Left renal pelvis (tissue), 4 donors: ENCODE measurements at regions not wholly inside any gene's neighbourhood (a gene's known extent, or its start where the extent isn't known, plus 50 kb on each side); places are given as distances from the start of the nearest gene placed in this dataset.
"Not testable (repeated sequence)": the region's sequence is repeated elsewhere in the genome, so short reads cannot be mapped to it uniquely, and the experiment has no call there.

Source experiments
- DNase-seq, 4 donors: peaks; one replicate each; pipeline ENCODE4 v3.0.0-alpha.2; 2013; ENCODE audit warnings: low read depth in 4 of 4, low spot score in 3 of 4

GRCh38 chr1:30373471-30374399, 349.6 kb downstream of the MATN1 start:
- DNase-seq: no peak

GRCh38 chr1:30372792-30373433, 350.5 kb downstream of the MATN1 start:
- DNase-seq: no peak

GRCh38 chr1:30371888-30372791, 351.2 kb downstream of the MATN1 start:
- DNase-seq: no peak

- no peak for DNase-seq
Observed at GRCh38 chr1:30371179-30371788, 352.1 kb downstream of the MATN1 start.

- no peak for DNase-seq
Observed at GRCh38 chr1:30368651-30369240, 354.6 kb downstream of the MATN1 start.

- no peak for DNase-seq
Observed at GRCh38 chr1:30366911-30367310, 356.5 kb downstream of the MATN1 start.

GRCh38 chr1:30366199-30366598, 357.2 kb downstream of the MATN1 start:
- DNase-seq: no peak

GRCh38 chr1:30365596-30365995, 357.8 kb downstream of the MATN1 start:
- DNase-seq: no peak

- DNase-seq: no peak
Observed at GRCh38 chr1:30363031-30363430, 360.4 kb downstream of the MATN1 start.

- DNase-seq: no peak
Observed at GRCh38 chr1:30362603-30362990, 360.8 kb downstream of the MATN1 start.

GRCh38 chr1:30361890-30362602, 361.3 kb downstream of the MATN1 start:
- not testable (repeated sequence) for DNase-seq

- no peak for DNase-seq
Observed at GRCh38 chr1:30360753-30361152, 362.6 kb downstream of the MATN1 start.

GRCh38 chr1:30360281-30360680, 363.1 kb downstream of the MATN1 start:
- no peak for DNase-seq

GRCh38 chr1:30359539-30360220, 363.7 kb downstream of the MATN1 start:
- no peak for DNase-seq

GRCh38 chr1:30358500-30358899, 364.9 kb downstream of the MATN1 start:
- no peak for DNase-seq

- no peak for DNase-seq
Observed at GRCh38 chr1:30356839-30357238, 366.5 kb downstream of the MATN1 start.

GRCh38 chr1:30354410-30354809, 369.0 kb downstream of the MATN1 start:
- DNase-seq: no peak

- DNase-seq: no peak
Observed at GRCh38 chr1:30353637-30354036, 369.7 kb downstream of the MATN1 start.

GRCh38 chr1:30348147-30348546, 375.2 kb downstream of the MATN1 start:
- no peak for DNase-seq
